ENCODE measurements at regions not wholly inside any gene's neighbourhood (a gene's known extent, or its start where the extent isn't known, plus 50 kb on each side); places are given as distances from the start of the nearest gene placed in this dataset.

DNA sequence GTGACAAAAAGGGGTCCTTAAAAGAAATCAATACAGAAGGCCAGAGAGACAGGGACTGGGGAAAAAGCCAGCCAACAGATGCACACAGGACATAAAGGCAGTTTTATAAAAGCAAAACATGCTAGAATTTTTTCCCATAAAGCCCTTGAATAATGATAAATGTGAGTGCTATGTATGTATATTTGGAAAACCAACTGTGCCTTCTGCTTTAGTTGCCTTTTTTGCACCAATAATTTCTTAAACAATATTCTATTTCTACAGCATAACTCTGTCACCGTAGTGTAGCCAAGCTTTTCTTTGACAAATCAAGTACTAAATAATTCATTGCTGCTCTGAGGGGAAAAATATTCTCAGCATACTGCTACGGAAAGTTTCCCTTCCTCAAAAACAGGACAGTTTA is 730.6 kb upstream of the NRSN1 start:
- H3K4me1 ChIP-seq (replicated peaks; ENCODE audit: insufficient read depth), result no peaks in the 10 kb centered on the region
- H3F3A ChIP-seq (ENCODE audit: insufficient read depth, low read depth), result no peaks in the 10 kb centered on the region
- BruUV-seq (replicated peaks), result no TSS peak
- no peak for TF ChIP-seq EZH2 (IDR thresholded peaks at IDR 0.05; ENCODE audit: low read depth)
- TF ChIP-seq, protein P1, sequence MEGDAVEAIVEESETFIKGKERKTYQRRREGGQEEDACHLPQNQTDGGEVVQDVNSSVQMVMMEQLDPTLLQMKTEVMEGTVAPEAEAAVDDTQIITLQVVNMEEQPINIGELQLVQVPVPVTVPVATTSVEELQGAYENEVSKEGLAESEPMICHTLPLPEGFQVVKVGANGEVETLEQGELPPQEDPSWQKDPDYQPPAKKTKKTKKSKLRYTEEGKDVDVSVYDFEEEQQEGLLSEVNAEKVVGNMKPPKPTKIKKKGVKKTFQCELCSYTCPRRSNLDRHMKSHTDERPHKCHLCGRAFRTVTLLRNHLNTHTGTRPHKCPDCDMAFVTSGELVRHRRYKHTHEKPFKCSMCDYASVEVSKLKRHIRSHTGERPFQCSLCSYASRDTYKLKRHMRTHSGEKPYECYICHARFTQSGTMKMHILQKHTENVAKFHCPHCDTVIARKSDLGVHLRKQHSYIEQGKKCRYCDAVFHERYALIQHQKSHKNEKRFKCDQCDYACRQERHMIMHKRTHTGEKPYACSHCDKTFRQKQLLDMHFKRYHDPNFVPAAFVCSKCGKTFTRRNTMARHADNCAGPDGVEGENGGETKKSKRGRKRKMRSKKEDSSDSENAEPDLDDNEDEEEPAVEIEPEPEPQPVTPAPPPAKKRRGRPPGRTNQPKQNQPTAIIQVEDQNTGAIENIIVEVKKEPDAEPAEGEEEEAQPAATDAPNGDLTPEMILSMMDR (conservative IDR thresholded peaks at IDR 0.05), result no peak
- no peaks in the 10 kb centered on the region for H3K79me2 ChIP-seq (ENCODE audit: low read depth)
- POLR2A ChIA-PET (ENCODE audit: unreplicated experiment), result no interaction called here
- H3K4me2 ChIP-seq, result no peak overlapping the region
- CTCF ChIA-PET, result no interaction called here
- no peak overlapping the region for H2AFZ ChIP-seq
- no peaks in the 10 kb centered on the region for H3K9me3 ChIP-seq (ENCODE audit: insufficient read depth, low read depth)
- intact Hi-C loops (cut with micrococcal nuclease; ENCODE audit: unreplicated experiment), result no loop called here
- H3K27ac ChIP-seq, result no peak overlapping the region
- H4K20me1 ChIP-seq (ENCODE audit: insufficient read depth), result no peaks in the 10 kb centered on the region
- DNase-seq, result no peak
- H3K9me2 ChIP-seq (ENCODE audit: insufficient read depth), result no peaks in the 10 kb centered on the region; the same call in 1 of the 2 replicates
- H3K27me3 ChIP-seq (ENCODE audit: insufficient read depth, low read depth), result no peaks in the 10 kb centered on the region
- H3K4me3 ChIP-seq, result no peak overlapping the region
- H3K36me3 ChIP-seq (ENCODE audit: low read depth), result no peaks in the 10 kb centered on the region

DNA sequence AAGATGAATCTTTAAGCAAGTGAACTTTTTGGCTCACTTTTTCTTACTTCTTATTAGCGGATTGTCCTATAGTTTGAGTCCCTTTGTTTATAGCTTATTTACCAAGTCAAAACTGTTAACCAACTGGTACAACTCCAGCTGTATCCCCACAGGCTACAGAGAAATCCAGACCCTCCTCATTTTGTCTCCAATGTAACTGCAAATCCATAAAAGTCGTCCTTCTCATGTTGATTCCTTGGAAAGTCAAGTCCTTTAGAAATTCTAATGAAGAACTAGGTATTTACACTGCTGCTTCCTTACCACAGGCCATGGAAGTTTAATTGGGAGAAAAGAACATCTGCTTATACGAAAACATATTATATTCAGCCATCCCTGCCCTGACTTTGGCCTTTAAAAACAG is 729.1 kb upstream of the NRSN1 start:
- Histone ChIP-seq H3K36me3 (ENCODE audit: low read depth) (no peaks in the 10 kb centered on the region), H3K27ac (no peak overlapping the region), H3K27me3 (ENCODE audit: insufficient read depth, low read depth) (no peaks in the 10 kb centered on the region), H2AFZ (no peak overlapping the region), H3K79me2 (ENCODE audit: low read depth) (no peaks in the 10 kb centered on the region), H3K4me1 (replicated peaks; ENCODE audit: insufficient read depth) (no peaks in the 10 kb centered on the region), H3K9me2 (ENCODE audit: insufficient read depth) (no peaks in the 10 kb centered on the region), H3F3A (ENCODE audit: insufficient read depth, low read depth) (no peaks in the 10 kb centered on the region), H3K4me2 (no peak overlapping the region), H3K9me3 (ENCODE audit: insufficient read depth, low read depth) (no peaks in the 10 kb centered on the region), H3K4me3 (no peak overlapping the region), H4K20me1 (ENCODE audit: insufficient read depth) (no peaks in the 10 kb centered on the region)
- no peak for TF ChIP-seq EZH2 (IDR thresholded peaks at IDR 0.05; ENCODE audit: low read depth)
- no peak for DNase-seq
- ChIA-PET POLR2A (ENCODE audit: unreplicated experiment) (no interaction called here), CTCF (no interaction called here)
- no TSS peak for BruUV-seq (replicated peaks)
- intact Hi-C loops (cut with micrococcal nuclease; ENCODE audit: unreplicated experiment), result no loop called here

DNA sequence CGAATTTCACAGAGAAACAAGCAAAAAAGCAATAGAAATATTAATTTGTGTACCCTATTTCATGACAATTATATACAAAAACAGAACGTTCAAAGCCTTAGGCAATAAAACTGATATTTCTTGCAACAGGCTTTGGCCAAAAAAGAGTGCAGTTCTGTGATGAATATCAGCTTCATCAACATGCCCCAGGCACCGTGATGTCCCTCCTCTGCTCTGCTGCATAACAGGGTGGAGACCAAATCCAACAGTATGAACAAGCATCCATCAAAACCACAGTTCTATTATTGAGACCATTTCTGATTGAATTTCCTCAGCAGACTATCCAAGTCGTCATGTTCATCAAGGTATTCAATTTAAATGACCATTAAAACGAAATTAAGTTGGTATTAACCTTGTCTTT is 722.6 kb upstream of the NRSN1 start:
- intact Hi-C loops (cut with micrococcal nuclease; ENCODE audit: unreplicated experiment), result no loop called here
- H3K4me2 ChIP-seq, result no peak overlapping the region
- no TSS peak for BruUV-seq (replicated peaks)
- no peaks in the 10 kb centered on the region for H4K20me1 ChIP-seq (ENCODE audit: insufficient read depth)
- no peak overlapping the region for H2AFZ ChIP-seq
- no peaks in the 10 kb centered on the region for H3K9me2 ChIP-seq (ENCODE audit: insufficient read depth)
- H3K79me2 ChIP-seq (ENCODE audit: low read depth), result no peaks in the 10 kb centered on the region
- ChIA-PET POLR2A (ENCODE audit: unreplicated experiment) (no interaction called here), CTCF (no interaction called here)
- no peaks in the 10 kb centered on the region for H3K36me3 ChIP-seq (ENCODE audit: low read depth)
- no peak for DNase-seq
- no peak overlapping the region for H3K27ac ChIP-seq
- no peak overlapping the region for H3K4me3 ChIP-seq
- no peak for TF ChIP-seq EZH2 (IDR thresholded peaks at IDR 0.05; ENCODE audit: low read depth)
- TF ChIP-seq, protein P1 (conservative IDR thresholded peaks at IDR 0.05), result no peak
- H3K9me3 ChIP-seq (ENCODE audit: insufficient read depth, low read depth), result no peaks in the 10 kb centered on the region
- no peaks in the 10 kb centered on the region for H3K4me1 ChIP-seq (replicated peaks; ENCODE audit: insufficient read depth)
- no peaks in the 10 kb centered on the region for H3F3A ChIP-seq (ENCODE audit: insufficient read depth, low read depth)
- no peaks in the 10 kb centered on the region for H3K27me3 ChIP-seq (ENCODE audit: insufficient read depth, low read depth)

DNA sequence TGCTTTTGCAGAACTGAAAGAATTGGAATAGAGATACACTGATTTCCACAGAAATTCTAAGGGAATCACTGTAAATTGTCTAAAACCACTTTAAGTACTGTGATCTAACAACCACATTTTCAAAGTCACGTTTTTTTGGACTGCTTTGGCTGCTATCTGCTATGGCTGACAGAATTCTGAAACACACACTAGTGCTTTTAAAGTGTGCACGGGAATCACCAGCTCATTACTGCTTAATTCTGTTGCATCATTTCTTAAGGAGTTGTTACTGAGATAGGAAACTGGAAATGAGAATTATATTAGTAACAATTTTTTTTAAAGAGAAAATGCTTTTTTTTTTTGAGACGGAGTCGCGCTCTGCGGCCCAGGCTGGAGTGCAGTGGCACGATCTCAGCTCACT is 716.5 kb upstream of the NRSN1 start:
- Histone ChIP-seq H3K4me2 (no peak overlapping the region), H3K79me2 (ENCODE audit: low read depth) (no peaks in the 10 kb centered on the region), H3K9me3 (ENCODE audit: insufficient read depth, low read depth) (no peaks in the 10 kb centered on the region), H3K4me3 (no peak overlapping the region), H3K27me3 (ENCODE audit: insufficient read depth, low read depth) (no peaks in the 10 kb centered on the region), H3K27ac (no peak overlapping the region), H3K9me2 (ENCODE audit: insufficient read depth) (peaks cover 4% of the 10 kb centered on the region; the same call in 1 of the 2 replicates), H3K4me1 (replicated peaks; ENCODE audit: insufficient read depth) (no peaks in the 10 kb centered on the region), H3K36me3 (ENCODE audit: low read depth) (no peaks in the 10 kb centered on the region), H4K20me1 (ENCODE audit: insufficient read depth) (no peaks in the 10 kb centered on the region), H3F3A (ENCODE audit: insufficient read depth, low read depth) (no peaks in the 10 kb centered on the region), H2AFZ (no peak overlapping the region)
- POLR2A ChIA-PET (ENCODE audit: unreplicated experiment), result interaction anchor here (0.9 kb wide), 1 partner anchor 222 kb away, joined by 5 read pairs; no protein-coding TSS in a partner anchor
- CTCF ChIA-PET, result no interaction called here
- DNase-seq, result no peak
- intact Hi-C loops (cut with micrococcal nuclease; ENCODE audit: unreplicated experiment), result no loop called here
- BruUV-seq (replicated peaks), result no TSS peak
- TF ChIP-seq, protein P1 (conservative IDR thresholded peaks at IDR 0.05), result no peak
- TF ChIP-seq EZH2 (IDR thresholded peaks at IDR 0.05; ENCODE audit: low read depth), result no peak
